ENCODE measurements at regions not wholly inside any gene's neighbourhood (a gene's known extent, or its start where the extent isn't known, plus 50 kb on each side); places are given as distances from the start of the nearest gene placed in this dataset.

GRCh38 chr17:72592967-72593325 is 472.1 kb downstream of the SOX9 start:
- no peak for TF ChIP-seq CTCF (conservative IDR thresholded peaks at IDR 0.05; ENCODE audit: low read depth in 2 of 2)
- TF ChIP-seq ETS1 (IDR thresholded peaks at IDR 0.05): no peak
- no peak for TF ChIP-seq REST (IDR thresholded peaks at IDR 0.05; ENCODE audit: unreplicated experiment)
- no peak for TF ChIP-seq EZH2phosphoT487 (IDR thresholded peaks at IDR 0.05; ENCODE audit: unreplicated experiment)
- TF ChIP-seq POLR2AphosphoS5 (IDR thresholded peaks at IDR 0.05; ENCODE audit: low read depth): no peak
- TF ChIP-seq JUNB (IDR thresholded peaks at IDR 0.05; ENCODE audit: unreplicated experiment): no peak
- TF ChIP-seq EZH2 (IDR thresholded peaks at IDR 0.05; ENCODE audit: low read depth, unreplicated experiment): no peak
- TF ChIP-seq CREB1 (CRISPR knock-in tag; IDR thresholded peaks at IDR 0.05; ENCODE audit: low read depth): no peak
- TF ChIP-seq STAT1 (IDR thresholded peaks at IDR 0.05; ENCODE audit: unreplicated experiment): no peak
- no peak for TF ChIP-seq NANOG (IDR thresholded peaks at IDR 0.05; ENCODE audit: borderline replicate concordance)
- TF ChIP-seq ZNF114 (CRISPR knock-in tag; IDR thresholded peaks at IDR 0.05): no peak
- no peak for TF ChIP-seq ZNF462 (CRISPR knock-in tag; IDR thresholded peaks at IDR 0.05)

Measured in GM23338 (cell line).